GM12872 (cell line): ENCODE measurements at regions not wholly inside any gene's neighbourhood (a gene's known extent, or its start where the extent isn't known, plus 50 kb on each side); places are given as distances from the start of the nearest gene placed in this dataset.

Experiments used
- TF ChIP-seq, protein P1 (sequence below): IDR thresholded peaks from 3 replicates; pipeline ENCODE4 v1.5.1; 2011; ENCODE audit warnings: low read depth, mild to moderate bottlenecking, low read length, moderate library complexity; ENCODE audit not compliant: insufficient read depth

DNA sequence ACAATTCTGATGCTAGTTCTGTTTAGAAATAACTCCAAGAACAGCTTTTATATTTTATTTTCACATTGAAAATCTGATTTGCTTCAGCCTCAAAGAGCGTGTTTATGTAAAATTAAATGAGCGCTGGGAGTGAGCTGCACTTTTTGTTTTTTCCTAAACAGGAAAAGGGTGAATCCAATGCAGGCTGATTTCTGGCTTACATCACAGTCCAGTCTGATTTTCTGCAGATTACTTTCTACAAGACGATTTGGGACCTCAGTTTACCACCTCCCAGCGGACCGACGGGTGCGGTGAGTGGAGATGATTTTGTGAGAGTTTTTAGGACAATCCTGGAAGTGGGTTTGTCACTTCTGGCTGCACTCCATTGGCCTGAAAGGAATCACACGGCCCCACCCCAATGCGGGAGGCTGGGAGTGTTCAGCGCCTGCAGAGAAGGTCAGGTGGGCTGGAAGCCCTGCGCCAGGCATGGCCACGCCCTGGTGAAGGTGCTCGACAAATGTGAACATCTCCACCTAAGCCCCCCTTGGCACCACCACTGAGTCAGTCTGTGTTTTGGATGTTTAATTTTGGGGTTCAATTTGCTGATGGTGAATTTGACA, 90.1 kb downstream of the ANKRD10 start:
- TF ChIP-seq, protein P1, sequence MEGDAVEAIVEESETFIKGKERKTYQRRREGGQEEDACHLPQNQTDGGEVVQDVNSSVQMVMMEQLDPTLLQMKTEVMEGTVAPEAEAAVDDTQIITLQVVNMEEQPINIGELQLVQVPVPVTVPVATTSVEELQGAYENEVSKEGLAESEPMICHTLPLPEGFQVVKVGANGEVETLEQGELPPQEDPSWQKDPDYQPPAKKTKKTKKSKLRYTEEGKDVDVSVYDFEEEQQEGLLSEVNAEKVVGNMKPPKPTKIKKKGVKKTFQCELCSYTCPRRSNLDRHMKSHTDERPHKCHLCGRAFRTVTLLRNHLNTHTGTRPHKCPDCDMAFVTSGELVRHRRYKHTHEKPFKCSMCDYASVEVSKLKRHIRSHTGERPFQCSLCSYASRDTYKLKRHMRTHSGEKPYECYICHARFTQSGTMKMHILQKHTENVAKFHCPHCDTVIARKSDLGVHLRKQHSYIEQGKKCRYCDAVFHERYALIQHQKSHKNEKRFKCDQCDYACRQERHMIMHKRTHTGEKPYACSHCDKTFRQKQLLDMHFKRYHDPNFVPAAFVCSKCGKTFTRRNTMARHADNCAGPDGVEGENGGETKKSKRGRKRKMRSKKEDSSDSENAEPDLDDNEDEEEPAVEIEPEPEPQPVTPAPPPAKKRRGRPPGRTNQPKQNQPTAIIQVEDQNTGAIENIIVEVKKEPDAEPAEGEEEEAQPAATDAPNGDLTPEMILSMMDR: no peak

DNA sequence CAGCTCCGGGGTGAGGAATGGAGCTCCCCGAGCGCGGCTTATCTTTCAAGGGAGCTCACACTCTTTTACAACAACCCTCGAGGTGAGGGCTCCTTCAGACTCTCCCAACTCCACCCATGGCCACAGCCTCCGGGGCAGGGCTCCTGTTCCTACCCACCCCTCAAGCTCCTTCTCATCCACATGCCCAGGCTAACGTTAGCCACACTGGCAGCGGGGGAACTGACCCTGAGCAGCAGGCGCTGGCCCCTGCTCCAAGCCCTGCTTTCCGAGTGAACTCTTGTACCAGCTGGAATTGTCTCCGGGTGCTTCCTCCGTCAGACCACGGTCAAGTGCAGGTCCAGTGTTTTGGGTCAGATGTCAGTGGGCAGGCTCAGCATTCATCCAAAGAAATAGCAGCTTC, 89.4 kb downstream of the ANKRD10 start:
- TF ChIP-seq, protein P1: no peak

- TF ChIP-seq, protein P1: no peak
Observed at GRCh38 chr13:110826101-110826500, 88.8 kb downstream of the ANKRD10 start.

DNA sequence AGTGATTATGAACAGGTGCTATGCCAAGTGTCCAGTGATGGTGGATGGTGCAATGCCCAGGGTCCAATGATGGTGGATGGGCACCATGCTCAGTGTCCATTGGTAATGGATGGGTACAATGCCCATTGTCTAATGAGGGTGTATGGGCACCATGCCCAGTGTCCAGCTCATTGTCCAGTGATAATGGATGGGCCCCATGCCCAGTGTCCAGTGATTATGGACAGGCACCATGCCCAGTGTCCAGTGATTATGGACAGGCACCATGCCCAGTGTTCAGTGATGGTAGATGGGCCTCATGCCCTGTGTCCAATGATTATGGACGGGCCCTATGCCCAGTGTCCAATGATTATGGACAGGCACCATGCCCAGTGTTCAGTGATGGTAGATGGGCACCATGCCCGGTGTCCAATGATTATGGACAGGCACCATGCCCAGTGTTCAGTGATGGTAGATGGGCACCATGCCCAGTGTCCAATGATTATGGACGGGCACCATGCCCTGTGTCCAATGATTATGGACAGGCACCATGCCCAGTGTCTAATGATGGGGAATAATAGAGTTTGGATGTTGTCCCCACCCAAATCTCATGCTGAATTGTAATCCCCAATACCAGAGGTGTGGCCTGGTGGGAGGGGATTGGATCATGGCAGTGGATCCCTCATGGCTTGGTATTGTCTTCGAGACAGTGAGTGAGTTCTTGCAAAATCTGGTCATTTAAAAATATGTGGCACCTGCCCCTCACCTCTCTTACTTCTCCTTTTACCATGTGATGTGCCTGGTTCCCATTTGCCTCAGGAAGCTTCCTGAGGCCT, 87.8 kb downstream of the ANKRD10 start:
- TF ChIP-seq, protein P1: no peak
